ENCODE measurements at regions not wholly inside any gene's neighbourhood (a gene's known extent, or its start where the extent isn't known, plus 50 kb on each side); places are given as distances from the start of the nearest gene placed in this dataset.

DNA sequence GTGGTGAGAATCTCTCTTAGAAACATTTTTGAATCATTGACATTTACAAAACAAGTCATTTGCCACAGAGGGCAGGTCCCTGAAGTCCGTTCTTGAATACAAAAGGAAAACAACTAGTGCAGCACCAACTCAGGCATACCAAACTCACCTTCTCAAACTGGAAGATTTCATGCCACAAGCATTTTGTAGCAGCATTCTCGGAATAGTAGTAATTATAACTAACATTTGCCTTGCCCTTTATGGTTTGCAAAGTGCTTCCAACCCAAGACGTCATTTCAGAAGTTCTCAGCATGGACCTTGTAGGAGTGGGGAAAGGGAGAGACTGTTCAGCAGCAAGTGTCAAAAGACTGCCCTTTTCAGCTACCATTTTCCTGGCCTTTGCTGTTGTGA is 344.6 kb downstream of the RFC3 start:
- TF ChIP-seq POLR2A (IDR thresholded peaks at IDR 0.05) = no peak
- TF ChIP-seq, protein P1, sequence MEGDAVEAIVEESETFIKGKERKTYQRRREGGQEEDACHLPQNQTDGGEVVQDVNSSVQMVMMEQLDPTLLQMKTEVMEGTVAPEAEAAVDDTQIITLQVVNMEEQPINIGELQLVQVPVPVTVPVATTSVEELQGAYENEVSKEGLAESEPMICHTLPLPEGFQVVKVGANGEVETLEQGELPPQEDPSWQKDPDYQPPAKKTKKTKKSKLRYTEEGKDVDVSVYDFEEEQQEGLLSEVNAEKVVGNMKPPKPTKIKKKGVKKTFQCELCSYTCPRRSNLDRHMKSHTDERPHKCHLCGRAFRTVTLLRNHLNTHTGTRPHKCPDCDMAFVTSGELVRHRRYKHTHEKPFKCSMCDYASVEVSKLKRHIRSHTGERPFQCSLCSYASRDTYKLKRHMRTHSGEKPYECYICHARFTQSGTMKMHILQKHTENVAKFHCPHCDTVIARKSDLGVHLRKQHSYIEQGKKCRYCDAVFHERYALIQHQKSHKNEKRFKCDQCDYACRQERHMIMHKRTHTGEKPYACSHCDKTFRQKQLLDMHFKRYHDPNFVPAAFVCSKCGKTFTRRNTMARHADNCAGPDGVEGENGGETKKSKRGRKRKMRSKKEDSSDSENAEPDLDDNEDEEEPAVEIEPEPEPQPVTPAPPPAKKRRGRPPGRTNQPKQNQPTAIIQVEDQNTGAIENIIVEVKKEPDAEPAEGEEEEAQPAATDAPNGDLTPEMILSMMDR (IDR thresholded peaks at IDR 0.05) = no peak

Measured in Peyer's patch (tissue), 4 donors.